GM23338 (cell line): ENCODE measurements at regions not wholly inside any gene's neighbourhood (a gene's known extent, or its start where the extent isn't known, plus 50 kb on each side); places are given as distances from the start of the nearest gene placed in this dataset.

Experiments
- ATAC-seq: fragments of 200-7000 bp; cut with Tn5 transposase; 3 replicates; pipeline ENCODE4 v1.9.1; 2020
- DNase-seq: peaks from one replicate; pipeline ENCODE4 v3.0.0-alpha.2; 2015; ENCODE audit warnings: low spot score
- H2AFZ ChIP-seq: fragments of 200-600 bp; sonication (generic); 2 replicates; pipeline ENCODE4 v1.8.0; 2016; ENCODE audit warnings: antibody characterized with exemption, mild to moderate bottlenecking, moderate library complexity
- H3F3A ChIP-seq: fragments of 200-600 bp; sonication (generic); replicated peaks from 2 replicates; pipeline ENCODE4 v1.8.0; 2017; ENCODE audit warnings: antibody characterized with exemption, mixed run types, low read depth
- H3K27ac ChIP-seq: fragments of 200-600 bp; sonication (generic); 2 replicates; pipeline ENCODE4 v1.6.1; 2016; ENCODE audit warnings: low read depth
- H3K27me3 ChIP-seq: fragments of 200-600 bp; sonication (generic); 2 replicates; pipeline ENCODE4 v1.8.0; 2016; ENCODE audit warnings: mild to moderate bottlenecking, mixed run types, moderate library complexity; ENCODE audit not compliant: insufficient read depth
- H3K36me3 ChIP-seq: fragments of 200-600 bp; sonication (generic); 2 replicates; pipeline ENCODE4 v1.8.0; 2016; ENCODE audit warnings: mild to moderate bottlenecking; ENCODE audit not compliant: insufficient read depth
- H3K4me1 ChIP-seq: fragments of 200-600 bp; sonication (generic); 2 replicates; pipeline ENCODE4 v1.8.0; 2016; ENCODE audit warnings: mild to moderate bottlenecking, moderate library complexity; ENCODE audit not compliant: insufficient read depth
- H3K4me2 ChIP-seq: fragments of 200-600 bp; sonication (generic); 2 replicates; pipeline ENCODE4 v1.7.1; 2017; ENCODE audit warnings: mixed run types
- H3K4me3 ChIP-seq: fragments of 200-600 bp; sonication (generic); 2 replicates; pipeline ENCODE4 v1.6.1; 2016; ENCODE audit warnings: mixed run types
- H3K79me2 ChIP-seq: fragments of 200-600 bp; sonication (generic); replicated peaks from 2 replicates; pipeline ENCODE4 v1.8.0; 2017; ENCODE audit warnings: mild to moderate bottlenecking; ENCODE audit not compliant: insufficient read depth
- H3K9me2 ChIP-seq: fragments of 200-600 bp; sonication (generic); 2 replicates; pipeline ENCODE4 v1.8.0; 2017; ENCODE audit not compliant: insufficient read depth
- H4K20me1 ChIP-seq: fragments of 200-600 bp; sonication (generic); replicated peaks from 2 replicates; pipeline ENCODE4 v1.8.0; 2017; ENCODE audit warnings: mild to moderate bottlenecking; ENCODE audit not compliant: insufficient read depth
- H3K27ac Mint-ChIP-seq: 2 replicates; pipeline ENCODE4 v1.8.0; 2020; ENCODE audit warnings: inconsistent platforms, mild to moderate bottlenecking, moderate library complexity, mixed read lengths
- H3K27me3 Mint-ChIP-seq: 3 replicates; pipeline ENCODE4 v1.8.0; 2022; ENCODE audit warnings: low read depth, mild to moderate bottlenecking, moderate library complexity, mixed read lengths, inconsistent platforms; ENCODE audit not compliant: insufficient read depth, poor library complexity
- H3K36me3 Mint-ChIP-seq: 3 replicates; pipeline ENCODE4 v1.8.0; 2021; ENCODE audit warnings: low read depth, mild to moderate bottlenecking, inconsistent platforms, moderate library complexity, mixed read lengths
- H3K4me1 Mint-ChIP-seq: 3 replicates; pipeline ENCODE4 v1.8.0; 2020; ENCODE audit warnings: mild to moderate bottlenecking, inconsistent platforms, mixed read lengths
- H3K4me3 Mint-ChIP-seq: 3 replicates; pipeline ENCODE4 v1.8.0; 2021; ENCODE audit warnings: moderate library complexity, mild to moderate bottlenecking, inconsistent platforms, mixed read lengths
- H3K9me3 Mint-ChIP-seq: 3 replicates; pipeline ENCODE4 v1.8.0; 2020; ENCODE audit warnings: moderate library complexity, mild to moderate bottlenecking, inconsistent platforms, mixed read lengths
- CREB1 ChIP-seq: fragments of 250-450 bp; sonication (Bioruptor Pico); IDR thresholded peaks from 2 replicates; pipeline ENCODE4 v1.5.0; 2020; ENCODE audit warnings: low read depth, mild to moderate bottlenecking, moderate library complexity
- EZH2 ChIP-seq: fragments of 200-600 bp; sonication (generic); IDR thresholded peaks from one replicate; pipeline ENCODE4 v1.8.0; 2017; ENCODE audit warnings: antibody characterized with exemption, mild to moderate bottlenecking, low read depth; ENCODE audit not compliant: unreplicated experiment
- EZH2phosphoT487 ChIP-seq: fragments of 200-600 bp; sonication (generic); IDR thresholded peaks from one replicate; pipeline ENCODE4 v1.8.1; 2018; ENCODE audit warnings: antibody characterized with exemption; ENCODE audit not compliant: unreplicated experiment
- JUNB ChIP-seq: IDR thresholded peaks from one replicate; pipeline ENCODE4 v1.6.1; 2016; ENCODE audit warnings: antibody characterized with exemption; ENCODE audit not compliant: unreplicated experiment
- NANOG ChIP-seq: IDR thresholded peaks from 2 replicates; pipeline ENCODE4 v1.6.1; 2016; ENCODE audit warnings: antibody characterized with exemption, borderline replicate concordance
- POLR2AphosphoS5 ChIP-seq: IDR thresholded peaks from 2 replicates; pipeline ENCODE4 v1.6.1; 2016; ENCODE audit warnings: antibody characterized with exemption, low read depth
- STAT1 ChIP-seq: IDR thresholded peaks from one replicate; pipeline ENCODE4 v1.6.1; 2016; ENCODE audit warnings: antibody characterized with exemption; ENCODE audit not compliant: unreplicated experiment
- ZNF114 ChIP-seq: fragments of 250-450 bp; sonication (Bioruptor Pico); IDR thresholded peaks from 2 replicates; pipeline ENCODE4 v1.5.0; 2020; ENCODE audit warnings: mild to moderate bottlenecking, moderate library complexity
- ZNF331 ChIP-seq: fragments of 250-450 bp; sonication (Bioruptor Pico); IDR thresholded peaks from 2 replicates; pipeline ENCODE4 v1.5.0; 2020; ENCODE audit warnings: low read depth, mild to moderate bottlenecking, moderate library complexity
- TF ChIP-seq, protein P1 (sequence below): IDR thresholded peaks from 2 replicates; pipeline ENCODE4 v1.6.1; 2016; ENCODE audit warnings: antibody characterized with exemption
- TF ChIP-seq, protein P2 (sequence below): fragments of 250-450 bp; sonication (Bioruptor Pico); IDR thresholded peaks from 2 replicates; pipeline ENCODE4 v1.5.0; 2020; ENCODE audit warnings: mild to moderate bottlenecking, moderate library complexity
- TF ChIP-seq, protein P3 (sequence below), 2 experiments: fragments of 200-600 bp in 1 of 2; sonication (generic) in 1 of 2; conservative IDR thresholded peaks; 2 replicates each; pipeline versions ENCODE4 v1.5.1 to v1.6.1; 2016 to 2017; ENCODE audit warnings: antibody characterized with exemption in 2 of 2, low read depth in 2 of 2, mild to moderate bottlenecking in 2 of 2, moderate library complexity in 1 of 2
- TF ChIP-seq, protein P4 (sequence below): IDR thresholded peaks from one replicate; pipeline ENCODE4 v1.6.1; 2018; ENCODE audit warnings: antibody characterized with exemption; ENCODE audit not compliant: unreplicated experiment

DNA sequence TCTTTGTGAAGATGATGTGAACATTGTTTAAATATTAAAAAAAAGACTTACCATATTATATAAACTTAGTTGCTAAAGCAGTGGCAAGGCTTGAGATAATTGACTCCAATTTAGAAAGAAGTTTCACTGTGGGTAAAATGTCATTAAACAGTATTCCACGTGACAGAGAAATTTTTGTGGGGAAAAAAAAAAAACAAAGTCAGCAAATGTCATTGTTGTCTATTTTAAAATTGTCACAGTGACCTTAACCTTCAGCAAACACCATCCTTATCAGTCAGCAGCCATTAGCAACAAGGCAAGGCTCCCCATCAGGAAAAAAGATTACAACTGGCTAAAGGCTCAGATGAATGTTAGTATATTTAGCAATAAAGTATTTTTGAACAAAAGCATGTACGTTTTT lies 99.3 kb upstream of the CDH18 start:
- no peak overlapping the region for H3K4me3 Mint-ChIP-seq
- H3K4me1 Mint-ChIP-seq, result no peaks in the 10 kb centered on the region
- no peak for ATAC-seq

More for the DNA sequence above, 99.3 kb upstream of the CDH18 start:
- Histone ChIP-seq H3K9me2 (0 out of 2 replicates have a peak, but pooled peaks cover 3% of the 10 kb centered on the region), H4K20me1 (no peaks in the 10 kb centered on the region), H3K27me3 (no peaks in the 10 kb centered on the region), H3K36me3 (no peaks in the 10 kb centered on the region), H3K27ac (no peak overlapping the region), H3K4me3 (no peak overlapping the region), H3F3A (no peaks in the 10 kb centered on the region), H3K79me2 (no peaks in the 10 kb centered on the region), H3K4me2 (no peak overlapping the region), H3K4me1 (no peaks in the 10 kb centered on the region), H2AFZ (no peak overlapping the region)
- H3K27me3 Mint-ChIP-seq, result peaks cover 2% of the 10 kb centered on the region
- TF ChIP-seq NANOG (no peak), EZH2 (no peak), STAT1 (no peak), ZNF114 (CRISPR knock-in tag) (no peak), EZH2phosphoT487 (no peak), ZNF331 (CRISPR knock-in tag) (no peak), JUNB (no peak), CREB1 (CRISPR knock-in tag) (no peak), POLR2AphosphoS5 (no peak)
- TF ChIP-seq, protein P1, sequence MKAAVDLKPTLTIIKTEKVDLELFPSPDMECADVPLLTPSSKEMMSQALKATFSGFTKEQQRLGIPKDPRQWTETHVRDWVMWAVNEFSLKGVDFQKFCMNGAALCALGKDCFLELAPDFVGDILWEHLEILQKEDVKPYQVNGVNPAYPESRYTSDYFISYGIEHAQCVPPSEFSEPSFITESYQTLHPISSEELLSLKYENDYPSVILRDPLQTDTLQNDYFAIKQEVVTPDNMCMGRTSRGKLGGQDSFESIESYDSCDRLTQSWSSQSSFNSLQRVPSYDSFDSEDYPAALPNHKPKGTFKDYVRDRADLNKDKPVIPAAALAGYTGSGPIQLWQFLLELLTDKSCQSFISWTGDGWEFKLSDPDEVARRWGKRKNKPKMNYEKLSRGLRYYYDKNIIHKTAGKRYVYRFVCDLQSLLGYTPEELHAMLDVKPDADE, result no peak
- TF ChIP-seq, protein P2, sequence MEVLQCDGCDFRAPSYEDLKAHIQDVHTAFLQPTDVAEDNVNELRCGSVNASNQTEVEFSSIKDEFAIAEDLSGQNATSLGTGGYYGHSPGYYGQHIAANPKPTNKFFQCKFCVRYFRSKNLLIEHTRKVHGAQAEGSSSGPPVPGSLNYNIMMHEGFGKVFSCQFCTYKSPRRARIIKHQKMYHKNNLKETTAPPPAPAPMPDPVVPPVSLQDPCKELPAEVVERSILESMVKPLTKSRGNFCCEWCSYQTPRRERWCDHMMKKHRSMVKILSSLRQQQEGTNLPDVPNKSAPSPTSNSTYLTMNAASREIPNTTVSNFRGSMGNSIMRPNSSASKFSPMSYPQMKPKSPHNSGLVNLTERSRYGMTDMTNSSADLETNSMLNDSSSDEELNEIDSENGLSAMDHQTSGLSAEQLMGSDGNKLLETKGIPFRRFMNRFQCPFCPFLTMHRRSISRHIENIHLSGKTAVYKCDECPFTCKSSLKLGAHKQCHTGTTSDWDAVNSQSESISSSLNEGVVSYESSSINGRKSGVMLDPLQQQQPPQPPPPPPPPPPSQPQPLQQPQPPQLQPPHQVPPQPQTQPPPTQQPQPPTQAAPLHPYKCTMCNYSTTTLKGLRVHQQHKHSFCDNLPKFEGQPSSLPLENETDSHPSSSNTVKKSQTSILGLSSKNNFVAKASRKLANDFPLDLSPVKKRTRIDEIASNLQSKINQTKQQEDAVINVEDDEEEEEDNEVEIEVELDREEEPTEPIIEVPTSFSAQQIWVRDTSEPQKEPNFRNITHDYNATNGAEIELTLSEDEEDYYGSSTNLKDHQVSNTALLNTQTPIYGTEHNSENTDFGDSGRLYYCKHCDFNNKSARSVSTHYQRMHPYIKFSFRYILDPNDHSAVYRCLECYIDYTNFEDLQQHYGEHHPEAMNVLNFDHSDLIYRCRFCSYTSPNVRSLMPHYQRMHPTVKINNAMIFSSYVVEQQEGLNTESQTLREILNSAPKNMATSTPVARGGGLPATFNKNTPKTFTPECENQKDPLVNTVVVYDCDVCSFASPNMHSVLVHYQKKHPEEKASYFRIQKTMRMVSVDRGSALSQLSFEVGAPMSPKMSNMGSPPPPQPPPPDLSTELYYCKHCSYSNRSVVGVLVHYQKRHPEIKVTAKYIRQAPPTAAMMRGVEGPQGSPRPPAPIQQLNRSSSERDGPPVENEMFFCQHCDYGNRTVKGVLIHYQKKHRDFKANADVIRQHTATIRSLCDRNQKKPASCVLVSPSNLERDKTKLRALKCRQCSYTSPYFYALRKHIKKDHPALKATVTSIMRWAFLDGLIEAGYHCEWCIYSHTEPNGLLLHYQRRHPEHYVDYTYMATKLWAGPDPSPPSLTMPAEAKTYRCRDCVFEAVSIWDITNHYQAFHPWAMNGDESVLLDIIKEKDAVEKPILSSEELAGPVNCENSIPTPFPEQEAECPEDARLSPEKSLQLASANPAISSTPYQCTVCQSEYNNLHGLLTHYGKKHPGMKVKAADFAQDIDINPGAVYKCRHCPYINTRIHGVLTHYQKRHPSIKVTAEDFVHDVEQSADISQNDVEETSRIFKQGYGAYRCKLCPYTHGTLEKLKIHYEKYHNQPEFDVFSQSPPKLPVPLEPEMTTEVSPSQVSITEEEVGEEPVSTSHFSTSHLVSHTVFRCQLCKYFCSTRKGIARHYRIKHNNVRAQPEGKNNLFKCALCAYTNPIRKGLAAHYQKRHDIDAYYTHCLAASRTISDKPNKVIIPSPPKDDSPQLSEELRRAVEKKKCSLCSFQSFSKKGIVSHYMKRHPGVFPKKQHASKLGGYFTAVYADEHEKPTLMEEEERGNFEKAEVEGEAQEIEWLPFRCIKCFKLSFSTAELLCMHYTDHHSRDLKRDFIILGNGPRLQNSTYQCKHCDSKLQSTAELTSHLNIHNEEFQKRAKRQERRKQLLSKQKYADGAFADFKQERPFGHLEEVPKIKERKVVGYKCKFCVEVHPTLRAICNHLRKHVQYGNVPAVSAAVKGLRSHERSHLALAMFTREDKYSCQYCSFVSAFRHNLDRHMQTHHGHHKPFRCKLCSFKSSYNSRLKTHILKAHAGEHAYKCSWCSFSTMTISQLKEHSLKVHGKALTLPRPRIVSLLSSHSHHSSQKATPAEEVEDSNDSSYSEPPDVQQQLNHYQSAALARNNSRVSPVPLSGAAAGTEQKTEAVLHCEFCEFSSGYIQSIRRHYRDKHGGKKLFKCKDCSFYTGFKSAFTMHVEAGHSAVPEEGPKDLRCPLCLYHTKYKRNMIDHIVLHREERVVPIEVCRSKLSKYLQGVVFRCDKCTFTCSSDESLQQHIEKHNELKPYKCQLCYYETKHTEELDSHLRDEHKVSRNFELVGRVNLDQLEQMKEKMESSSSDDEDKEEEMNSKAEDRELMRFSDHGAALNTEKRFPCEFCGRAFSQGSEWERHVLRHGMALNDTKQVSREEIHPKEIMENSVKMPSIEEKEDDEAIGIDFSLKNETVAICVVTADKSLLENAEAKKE (CRISPR knock-in tag), result no peak
- TF ChIP-seq, protein P3, sequence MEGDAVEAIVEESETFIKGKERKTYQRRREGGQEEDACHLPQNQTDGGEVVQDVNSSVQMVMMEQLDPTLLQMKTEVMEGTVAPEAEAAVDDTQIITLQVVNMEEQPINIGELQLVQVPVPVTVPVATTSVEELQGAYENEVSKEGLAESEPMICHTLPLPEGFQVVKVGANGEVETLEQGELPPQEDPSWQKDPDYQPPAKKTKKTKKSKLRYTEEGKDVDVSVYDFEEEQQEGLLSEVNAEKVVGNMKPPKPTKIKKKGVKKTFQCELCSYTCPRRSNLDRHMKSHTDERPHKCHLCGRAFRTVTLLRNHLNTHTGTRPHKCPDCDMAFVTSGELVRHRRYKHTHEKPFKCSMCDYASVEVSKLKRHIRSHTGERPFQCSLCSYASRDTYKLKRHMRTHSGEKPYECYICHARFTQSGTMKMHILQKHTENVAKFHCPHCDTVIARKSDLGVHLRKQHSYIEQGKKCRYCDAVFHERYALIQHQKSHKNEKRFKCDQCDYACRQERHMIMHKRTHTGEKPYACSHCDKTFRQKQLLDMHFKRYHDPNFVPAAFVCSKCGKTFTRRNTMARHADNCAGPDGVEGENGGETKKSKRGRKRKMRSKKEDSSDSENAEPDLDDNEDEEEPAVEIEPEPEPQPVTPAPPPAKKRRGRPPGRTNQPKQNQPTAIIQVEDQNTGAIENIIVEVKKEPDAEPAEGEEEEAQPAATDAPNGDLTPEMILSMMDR (conservative IDR thresholded peaks at IDR 0.05; ENCODE audit: low read depth in 2 of 2), result no peak
- TF ChIP-seq, protein P4, sequence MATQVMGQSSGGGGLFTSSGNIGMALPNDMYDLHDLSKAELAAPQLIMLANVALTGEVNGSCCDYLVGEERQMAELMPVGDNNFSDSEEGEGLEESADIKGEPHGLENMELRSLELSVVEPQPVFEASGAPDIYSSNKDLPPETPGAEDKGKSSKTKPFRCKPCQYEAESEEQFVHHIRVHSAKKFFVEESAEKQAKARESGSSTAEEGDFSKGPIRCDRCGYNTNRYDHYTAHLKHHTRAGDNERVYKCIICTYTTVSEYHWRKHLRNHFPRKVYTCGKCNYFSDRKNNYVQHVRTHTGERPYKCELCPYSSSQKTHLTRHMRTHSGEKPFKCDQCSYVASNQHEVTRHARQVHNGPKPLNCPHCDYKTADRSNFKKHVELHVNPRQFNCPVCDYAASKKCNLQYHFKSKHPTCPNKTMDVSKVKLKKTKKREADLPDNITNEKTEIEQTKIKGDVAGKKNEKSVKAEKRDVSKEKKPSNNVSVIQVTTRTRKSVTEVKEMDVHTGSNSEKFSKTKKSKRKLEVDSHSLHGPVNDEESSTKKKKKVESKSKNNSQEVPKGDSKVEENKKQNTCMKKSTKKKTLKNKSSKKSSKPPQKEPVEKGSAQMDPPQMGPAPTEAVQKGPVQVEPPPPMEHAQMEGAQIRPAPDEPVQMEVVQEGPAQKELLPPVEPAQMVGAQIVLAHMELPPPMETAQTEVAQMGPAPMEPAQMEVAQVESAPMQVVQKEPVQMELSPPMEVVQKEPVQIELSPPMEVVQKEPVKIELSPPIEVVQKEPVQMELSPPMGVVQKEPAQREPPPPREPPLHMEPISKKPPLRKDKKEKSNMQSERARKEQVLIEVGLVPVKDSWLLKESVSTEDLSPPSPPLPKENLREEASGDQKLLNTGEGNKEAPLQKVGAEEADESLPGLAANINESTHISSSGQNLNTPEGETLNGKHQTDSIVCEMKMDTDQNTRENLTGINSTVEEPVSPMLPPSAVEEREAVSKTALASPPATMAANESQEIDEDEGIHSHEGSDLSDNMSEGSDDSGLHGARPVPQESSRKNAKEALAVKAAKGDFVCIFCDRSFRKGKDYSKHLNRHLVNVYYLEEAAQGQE, result no peak
- H3K27ac Mint-ChIP-seq, result no peak overlapping the region
- DNase-seq, result no peak
- H3K9me3 Mint-ChIP-seq, result peaks cover 19% of the 10 kb centered on the region
- peaks cover 20% of the 10 kb centered on the region for H3K36me3 Mint-ChIP-seq
